Left colon (tissue), 2 donors: ENCODE measurements at regions not wholly inside any gene's neighbourhood (a gene's known extent, or its start where the extent isn't known, plus 50 kb on each side); places are given as distances from the start of the nearest gene placed in this dataset.
"Not testable (repeated sequence)": the region's sequence is repeated elsewhere in the genome, so short reads cannot be mapped to it uniquely, and the experiment has no call there.

Source experiments
- ATAC-seq: fragments of 200-7000 bp; cut with Tn5 transposase; one replicate; pipeline ENCODE4 v1.9.1; 2020; ENCODE audit warnings: mild to moderate bottlenecking, moderate library complexity
- DNase-seq, 2 donors: peaks; one replicate each; pipeline ENCODE4 v3.0.0-alpha.2; 2020
- intact Hi-C, 2 donors: fragments of 100-400 bp; cut with DNase I in 1 of 2; cut with micrococcal nuclease in 1 of 2; formaldehyde crosslinking; loops; one replicate each; pipeline versions ENCODE4 v1.11.2 to v1.14.0; 2022; cut with DNase I, micrococcal nuclease
- donor health status: DM: no; HTN: no; CAD: no.
- donor health status: DM: yes; HTN: yes; CAD: no.

DNA sequence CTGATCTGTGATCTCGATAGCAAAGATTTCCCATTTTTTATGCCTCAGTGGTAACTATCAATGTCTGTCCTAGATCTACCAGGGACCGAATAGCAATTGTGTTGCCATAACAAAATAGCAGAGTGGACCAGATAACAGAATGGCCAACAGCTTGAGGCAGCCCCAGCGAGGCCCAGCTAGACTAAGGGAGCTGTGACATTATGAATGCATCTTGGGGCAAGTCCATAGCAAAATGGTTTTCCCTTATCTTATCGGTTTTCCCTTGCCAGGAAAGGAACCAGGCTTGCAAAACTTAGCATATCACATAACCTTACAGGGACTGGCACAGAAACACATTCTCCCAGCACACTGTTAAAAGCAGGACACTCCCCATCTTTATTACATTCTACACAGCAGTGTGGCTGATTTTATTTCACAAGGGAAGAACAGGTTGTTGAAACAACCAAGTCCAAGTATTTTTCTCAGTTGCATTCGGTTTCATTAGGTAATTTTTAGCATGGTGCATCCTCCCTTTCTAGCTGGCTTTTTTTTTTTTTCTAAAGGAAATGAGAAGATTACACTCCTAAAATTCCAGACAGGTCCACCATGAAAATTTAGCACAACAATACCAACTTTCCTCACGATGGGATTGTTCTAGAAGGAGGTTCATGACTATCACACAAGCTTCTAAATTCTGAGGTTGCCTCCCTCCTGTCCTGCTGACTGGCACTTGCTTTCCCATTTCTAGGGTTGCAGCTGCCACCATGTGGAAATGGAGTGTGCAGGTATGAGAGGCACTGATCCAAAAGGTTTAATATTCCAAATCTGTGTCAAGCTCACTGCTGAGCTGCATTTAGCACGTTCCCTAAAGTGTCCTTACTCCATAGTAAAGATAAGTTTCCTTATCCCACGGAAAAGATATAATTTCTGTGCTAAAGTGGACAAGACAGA is 97.0 kb upstream of the SLC35G4 start:
- intact Hi-C loops: no loop called here
- ATAC-seq (no peak), DNase-seq (no peak)

DNA sequence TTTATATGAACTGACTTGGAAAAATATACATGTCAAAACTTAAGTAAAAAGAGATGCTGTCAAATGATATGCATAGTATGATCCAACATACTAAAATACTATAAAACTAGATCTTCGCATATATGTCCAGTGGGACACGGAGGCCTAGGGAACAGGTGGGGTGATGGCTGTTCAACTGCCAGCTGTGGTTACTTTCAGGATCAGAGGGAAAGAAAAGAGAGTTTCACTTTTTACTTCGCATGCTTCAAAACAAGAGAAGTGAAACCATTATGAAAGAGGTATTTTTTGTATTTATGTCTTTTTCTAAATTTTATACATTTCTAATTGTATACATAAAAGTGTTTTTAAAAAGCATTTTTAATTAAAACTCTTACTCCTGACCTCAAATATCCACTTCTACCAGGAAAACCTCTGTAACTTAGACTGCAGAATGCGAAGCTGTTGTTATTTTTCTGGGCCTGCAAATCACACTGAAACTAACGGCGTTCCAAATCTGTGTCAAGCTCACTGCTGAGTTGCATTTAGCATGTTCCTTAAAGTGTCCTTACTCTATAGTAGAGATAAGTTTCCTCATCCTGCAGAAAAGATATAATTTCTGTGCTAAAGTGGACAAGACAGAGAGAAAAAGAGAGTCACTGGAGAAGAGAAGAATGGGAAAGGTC is 97.8 kb upstream of the SLC35G4 start:
- no peak for DNase-seq
- intact Hi-C loops: no loop called here
- ATAC-seq: no peak

DNA sequence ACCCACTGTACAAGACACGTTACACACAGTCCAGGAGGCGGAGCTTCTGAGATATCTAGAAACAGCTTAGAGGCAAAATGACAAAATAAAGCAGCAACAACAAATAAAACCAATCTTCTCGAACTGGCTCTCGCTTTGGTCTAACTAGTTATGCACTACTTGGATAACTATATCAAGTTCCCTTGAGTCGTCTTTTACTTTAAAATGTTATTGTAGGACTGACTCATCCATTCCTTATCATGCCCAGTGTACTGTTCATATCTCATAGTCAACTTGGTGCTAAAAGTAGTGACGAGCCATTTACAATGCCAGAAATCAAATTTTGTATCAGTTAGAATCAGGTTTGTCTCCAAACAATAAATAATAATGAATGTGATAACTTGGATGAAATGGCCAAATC is 102.5 kb upstream of the SLC35G4 start:
- DNase-seq: no peak
- no peak for ATAC-seq
- intact Hi-C loops: no loop called here

DNA sequence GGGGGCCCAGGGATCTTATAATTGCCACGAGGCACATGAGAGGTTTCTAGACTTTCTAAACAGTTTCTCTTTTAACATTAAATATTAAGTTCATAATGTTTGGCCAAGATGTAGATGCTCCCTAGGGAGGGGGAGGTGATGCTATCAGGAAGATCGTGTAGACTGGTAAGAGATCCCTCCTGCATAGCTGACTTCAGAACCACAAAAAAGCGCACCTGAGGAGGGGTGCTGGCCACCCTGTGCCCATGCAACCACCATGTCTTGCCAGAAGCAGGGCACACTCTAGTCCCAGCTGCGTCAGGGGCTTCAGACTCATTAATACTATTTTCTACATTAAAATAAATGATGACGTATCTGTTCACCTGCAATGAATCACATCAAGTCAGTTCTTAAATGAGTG is 103.4 kb upstream of the SLC35G4 start:
- no peak for ATAC-seq
- intact Hi-C loops: no loop called here
- DNase-seq: no peak

DNA sequence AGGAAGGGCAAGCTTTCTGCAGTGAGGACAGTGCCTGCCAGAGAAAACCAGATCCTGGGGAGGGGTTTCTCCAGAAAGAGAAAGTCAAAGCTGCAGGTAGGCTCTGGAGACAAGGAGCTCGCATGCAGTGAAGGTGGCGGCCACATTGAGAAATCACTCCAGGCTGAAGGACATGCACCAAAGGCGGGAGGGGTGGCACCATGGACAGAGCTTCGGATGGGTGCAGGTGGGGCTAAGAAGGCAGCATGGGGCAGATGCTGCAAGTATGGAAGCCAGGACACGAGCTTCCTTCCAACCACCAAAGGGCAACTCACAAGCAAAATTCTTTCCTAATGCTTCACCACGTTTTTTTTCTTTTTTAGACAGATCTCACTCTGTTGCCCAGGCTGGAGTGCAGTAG is 104.4 kb upstream of the SLC35G4 start:
- intact Hi-C loops: no loop called here
- ATAC-seq (no peak), DNase-seq (no peak)

DNA sequence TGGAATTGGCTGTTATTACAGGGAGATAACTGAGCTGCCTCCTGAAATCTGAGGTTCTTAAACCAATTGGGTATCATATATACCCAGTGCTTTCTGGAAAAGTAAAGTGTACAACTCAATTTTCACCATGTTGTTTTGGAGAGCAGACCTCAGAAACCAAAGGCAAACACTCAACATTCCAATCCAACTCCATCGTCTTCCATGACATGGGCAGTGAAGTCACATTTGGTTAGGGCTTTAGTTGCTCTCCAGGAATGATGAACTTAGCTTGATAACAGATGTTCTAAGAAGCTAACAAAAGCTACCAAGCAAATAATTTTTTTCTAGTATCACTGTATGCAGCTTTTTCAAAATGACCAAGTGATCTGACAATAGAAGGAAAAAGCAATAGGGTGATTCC is 107.0 kb upstream of the SLC35G4 start:
- DNase-seq (no peak), ATAC-seq (no peak)
- intact Hi-C loops: no loop called here

DNA sequence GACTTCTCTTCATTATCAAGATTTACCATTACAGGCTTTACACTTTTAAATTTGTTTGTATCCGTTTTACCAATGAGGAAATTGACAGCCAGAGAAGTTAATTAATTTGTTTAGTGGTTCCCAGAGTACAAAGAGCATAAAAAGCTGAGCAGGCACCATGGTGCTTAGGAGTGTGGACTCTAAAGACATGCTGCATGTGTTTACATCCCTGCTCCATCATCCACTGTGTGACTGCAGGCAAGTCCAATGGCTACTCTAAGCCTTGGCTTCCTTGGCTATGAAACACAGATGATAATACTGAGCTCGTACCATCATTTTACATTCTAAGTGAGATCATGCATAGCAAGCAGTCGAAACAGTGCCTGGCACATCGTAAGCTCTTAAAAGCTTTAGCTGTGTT is 108.0 kb upstream of the SLC35G4 start:
- intact Hi-C loops: no loop called here
- ATAC-seq: no peak
- no peak for DNase-seq

DNA sequence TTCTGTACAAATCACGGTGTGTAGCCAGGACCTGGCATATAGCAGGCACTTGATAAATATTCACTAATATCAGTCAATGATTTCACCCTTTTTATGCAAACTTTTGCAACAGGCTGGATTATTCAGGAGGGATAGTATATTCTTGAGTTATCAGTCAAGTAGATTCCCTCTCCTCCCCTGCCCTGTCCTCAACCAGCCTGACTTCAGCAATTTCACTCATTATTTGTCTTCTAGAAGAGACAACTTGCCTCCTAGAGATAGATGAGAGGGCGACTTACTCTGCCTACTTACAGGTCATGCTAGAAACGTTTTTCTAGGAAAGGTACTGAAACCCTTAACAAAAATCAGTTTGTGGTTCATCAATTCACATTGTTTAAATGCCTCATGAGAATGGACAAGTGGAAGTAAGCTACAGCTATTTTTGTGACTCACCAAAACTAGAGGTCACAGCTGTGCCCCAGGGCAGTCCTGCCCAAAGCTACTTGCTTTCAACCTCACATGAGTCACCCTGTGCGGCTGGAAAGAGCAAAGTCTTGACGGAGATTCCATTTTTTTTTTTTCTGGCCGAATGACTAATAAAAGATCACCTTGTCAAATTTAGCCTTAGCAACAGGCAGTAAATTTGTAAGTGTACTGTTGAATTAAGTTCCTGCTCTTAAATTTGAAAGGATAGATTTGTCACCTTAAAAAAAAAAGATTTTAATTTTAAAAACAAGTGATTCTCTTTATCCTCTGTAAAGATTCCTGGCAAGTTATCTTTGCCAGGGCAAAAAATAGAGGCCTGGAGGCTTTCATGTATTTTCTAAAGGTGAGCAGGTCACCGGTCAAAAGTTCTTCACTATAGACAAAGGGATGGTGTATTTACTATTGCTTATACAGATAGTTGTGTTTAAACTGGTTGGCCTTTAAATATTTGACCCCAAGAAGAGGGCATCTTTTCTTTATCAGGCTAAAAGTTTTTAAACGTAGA is 109.0 kb upstream of the SLC35G4 start:
- DNase-seq: no peak
- intact Hi-C loops: no loop called here
- no peak for ATAC-seq

DNA sequence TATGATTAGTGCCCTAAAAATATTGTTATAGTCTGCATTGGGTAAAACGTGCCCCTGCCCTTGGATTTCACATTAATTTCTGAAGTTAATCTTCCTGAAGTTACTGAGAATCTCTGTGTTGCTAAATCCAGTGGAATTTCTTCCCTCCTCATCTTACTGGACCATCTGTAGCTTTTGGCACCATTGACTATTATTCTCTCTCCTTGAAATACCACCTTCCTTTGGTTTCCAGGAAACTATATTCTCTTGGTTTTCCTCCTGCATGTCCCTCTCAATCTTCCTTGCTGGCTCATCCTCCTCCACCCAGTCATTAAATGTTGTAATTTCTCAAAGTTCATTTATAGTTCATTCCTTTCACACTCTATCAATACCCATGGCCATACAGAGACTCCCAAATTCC is 110.6 kb upstream of the SLC35G4 start:
- ATAC-seq (no peak), DNase-seq (no peak)
- intact Hi-C loops: no loop called here

DNA sequence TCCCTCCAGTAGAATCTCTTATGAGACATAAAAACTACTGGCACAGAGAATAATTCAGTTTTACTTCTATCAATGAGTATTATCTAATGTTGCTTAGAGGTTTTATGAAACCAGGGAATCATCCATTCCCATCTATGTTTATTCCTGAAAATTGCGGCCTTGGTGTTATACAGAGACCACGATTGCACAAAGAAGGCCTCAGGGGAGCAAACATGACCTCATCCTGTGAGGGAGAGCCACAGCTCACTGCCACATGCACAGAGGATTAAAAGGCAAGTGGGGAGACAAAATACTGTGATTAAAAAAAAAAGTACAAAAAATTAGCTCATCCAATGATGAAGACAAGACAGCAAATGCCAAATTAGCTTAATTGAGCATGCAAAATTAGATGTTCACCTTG is 111.8 kb upstream of the SLC35G4 start:
- intact Hi-C loops: no loop called here
- DNase-seq: no peak
- ATAC-seq: no peak

DNA sequence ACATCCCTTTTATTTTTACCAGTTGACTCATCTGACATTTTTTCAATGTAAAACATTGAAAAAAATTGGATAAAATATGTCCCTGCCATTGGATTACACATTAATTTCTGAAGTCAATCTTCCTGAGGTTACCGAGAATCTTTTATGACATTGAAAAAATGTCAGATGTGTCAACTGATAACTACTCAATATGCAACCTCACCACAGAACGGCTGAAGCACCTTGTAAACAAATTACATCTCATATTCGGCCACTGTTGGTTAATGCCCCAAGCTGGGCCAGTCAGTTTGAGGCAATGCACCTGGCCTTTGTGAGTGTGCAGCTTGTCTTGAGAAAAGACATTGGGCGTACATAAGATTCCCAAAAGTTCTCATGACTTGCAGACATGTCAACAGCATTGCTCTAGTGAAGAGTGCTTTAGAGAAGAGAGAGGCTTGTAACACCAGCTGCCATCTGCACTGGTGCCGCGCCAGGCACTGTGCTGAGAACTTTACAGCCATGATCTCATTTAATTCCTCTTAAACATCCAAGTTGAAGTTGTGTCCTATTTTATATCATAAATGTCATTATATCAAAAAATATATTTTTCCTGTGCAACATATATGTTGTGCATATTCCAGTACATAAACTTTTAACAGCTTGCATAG is 112.7 kb upstream of the SLC35G4 start:
- DNase-seq: no peak
- intact Hi-C loops: no loop called here
- ATAC-seq: no peak

DNA sequence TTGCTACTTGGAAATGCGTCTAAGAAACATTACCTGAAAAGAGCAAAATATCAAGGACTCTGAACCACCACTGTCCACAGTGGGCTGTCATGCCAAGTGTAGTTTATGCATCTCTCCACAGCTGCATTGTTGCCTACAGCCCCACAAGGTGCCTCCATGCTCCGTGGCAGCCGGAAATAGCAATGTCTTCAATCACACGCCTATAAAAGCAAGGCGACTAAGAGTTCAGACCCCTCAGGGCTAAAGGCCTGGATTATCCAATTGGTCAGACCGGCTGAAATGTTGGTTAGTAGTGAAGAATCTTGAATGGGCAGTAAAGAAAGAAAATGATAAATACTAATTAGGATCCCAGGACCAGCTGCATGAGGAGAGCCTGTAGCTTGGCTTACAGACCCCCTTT is 114.0 kb upstream of the SLC35G4 start:
- DNase-seq: no peak
- no peak for ATAC-seq
- intact Hi-C loops: no loop called here

DNA sequence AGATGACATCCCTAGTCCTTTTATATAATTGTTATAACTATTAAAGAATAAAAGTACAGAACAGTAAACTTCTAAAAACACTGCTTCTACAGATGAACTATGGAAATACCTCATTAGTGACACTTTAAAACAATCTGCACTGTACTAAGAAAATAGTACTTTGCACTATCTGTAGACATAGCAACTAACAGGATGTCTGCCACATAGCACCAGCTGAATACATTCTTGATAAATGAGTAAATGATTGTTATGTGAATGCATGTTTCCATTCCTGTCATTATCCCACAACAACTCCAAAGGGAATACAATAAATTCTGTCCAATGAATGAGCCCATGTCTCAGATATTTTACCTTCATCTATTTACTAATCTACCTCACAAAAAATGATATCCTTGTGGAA is 115.3 kb upstream of the SLC35G4 start:
- ATAC-seq (no peak), DNase-seq (no peak)
- intact Hi-C loops: no loop called here

DNA sequence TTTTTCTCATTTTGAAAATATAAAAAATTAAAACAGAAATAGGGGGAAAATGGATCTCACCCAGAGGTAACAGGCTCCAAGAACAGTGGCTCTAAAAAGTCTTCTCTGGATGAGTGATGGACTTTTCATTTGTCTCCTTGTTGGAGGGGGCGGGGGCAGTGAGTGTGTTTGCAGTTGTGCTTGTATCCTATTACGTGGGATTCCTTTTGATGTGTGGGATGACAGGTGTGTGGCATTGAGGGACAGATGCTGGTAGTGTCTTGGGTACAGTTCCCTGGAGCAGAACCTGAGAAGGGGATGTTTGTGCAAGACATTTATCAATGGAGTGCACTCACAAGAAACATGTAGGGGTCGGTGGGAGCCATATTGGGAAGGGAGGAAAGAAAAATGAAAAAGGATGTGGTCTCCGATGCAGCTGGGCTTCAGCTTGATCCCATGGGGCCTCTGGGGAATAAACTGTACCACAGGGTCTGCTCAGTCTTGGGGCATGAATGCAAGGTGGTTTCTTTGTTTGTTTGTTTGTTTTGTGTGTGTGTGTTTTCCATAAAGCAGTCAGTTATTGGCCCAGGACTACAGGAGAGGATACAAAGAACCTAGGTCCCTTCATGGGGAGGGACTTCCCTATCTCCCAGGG is 120.0 kb upstream of the SLC35G4 start:
- ATAC-seq (no peak), DNase-seq (no peak)
- intact Hi-C loops: no loop called here

DNA sequence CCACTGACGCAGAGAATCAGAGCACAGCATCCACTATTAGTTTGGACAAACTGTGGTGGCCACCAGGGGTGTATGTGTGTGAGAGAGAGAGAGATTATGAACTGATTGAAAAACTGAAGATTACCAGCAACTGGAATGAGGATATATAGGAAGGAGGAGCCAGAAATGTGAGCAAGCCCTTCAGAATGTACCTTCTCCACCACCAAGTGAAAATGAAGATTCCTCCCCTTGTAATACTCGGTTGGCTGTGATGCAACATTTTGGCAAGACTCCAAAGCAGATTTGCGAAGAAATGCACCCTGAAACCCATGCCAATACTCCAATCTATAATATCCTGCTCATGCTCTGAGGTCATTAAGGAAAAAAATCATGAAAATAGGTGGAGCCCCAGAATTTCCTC is 121.2 kb upstream of the SLC35G4 start:
- intact Hi-C loops: no loop called here
- no peak for ATAC-seq

DNA sequence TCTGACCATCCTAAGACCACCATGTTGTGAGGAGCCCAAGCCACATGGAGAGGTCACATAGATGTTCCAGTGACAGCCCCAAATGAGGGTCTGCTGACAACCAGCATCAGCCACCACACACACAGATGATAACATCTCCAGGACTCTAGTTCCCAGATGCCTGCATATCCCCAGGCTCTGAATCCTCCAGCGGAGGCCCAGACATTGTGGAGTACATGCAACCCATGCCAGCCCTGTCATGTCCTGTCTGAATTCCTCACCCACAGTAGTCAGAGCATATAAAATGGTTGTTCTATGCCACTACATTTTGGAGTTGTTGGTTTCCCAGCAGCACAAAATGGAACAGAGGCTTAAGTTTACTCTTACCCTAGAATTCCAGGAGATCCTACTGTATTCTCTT is 122.0 kb upstream of the SLC35G4 start:
- DNase-seq (no peak), ATAC-seq (no peak)
- intact Hi-C loops: no loop called here

More for the DNA sequence above, 121.2 kb upstream of the SLC35G4 start:
- DNase-seq: no peak

DNA sequence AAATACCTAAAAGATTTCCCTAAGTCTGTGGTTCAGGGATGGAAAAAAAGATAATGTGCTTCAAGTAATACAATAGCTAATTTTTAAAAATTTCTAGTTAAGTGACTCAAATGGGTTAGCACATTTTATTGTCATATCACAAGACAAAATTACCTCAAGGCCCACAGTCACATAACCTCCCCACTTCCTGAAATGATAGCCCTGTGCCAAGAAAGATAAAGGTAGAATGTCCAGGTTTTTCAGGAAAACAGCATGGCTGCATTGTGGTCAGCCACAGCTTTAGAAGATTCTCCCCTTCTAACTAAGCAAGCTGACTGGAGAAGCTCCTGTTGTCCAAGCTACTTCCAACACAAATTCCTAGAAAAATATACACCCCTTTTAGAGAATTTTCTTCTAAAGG is 127.1 kb upstream of the SLC35G4 start:
- ATAC-seq (no peak), DNase-seq (no peak)
- intact Hi-C loops: no loop called here

DNA sequence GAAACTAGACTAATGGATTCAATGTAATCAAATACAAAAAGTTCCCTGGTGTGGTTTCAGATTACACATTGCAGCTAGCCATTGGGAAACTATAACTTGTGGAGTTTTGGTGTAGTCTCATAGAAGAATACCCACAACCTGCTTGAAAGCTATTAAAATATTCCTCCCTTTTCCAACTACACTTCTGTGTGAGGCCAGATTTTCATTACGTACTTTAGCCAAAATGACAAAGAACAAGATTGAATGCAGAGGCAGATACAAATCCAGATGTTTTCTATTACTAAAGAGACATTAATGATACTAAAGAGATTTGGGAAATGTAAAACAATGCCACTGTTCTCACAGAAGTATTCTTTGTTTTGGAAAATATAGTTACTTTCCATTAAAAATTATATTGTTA is 128.7 kb upstream of the SLC35G4 start:
- intact Hi-C loops: no loop called here
- no peak for DNase-seq
- no peak for ATAC-seq

DNA sequence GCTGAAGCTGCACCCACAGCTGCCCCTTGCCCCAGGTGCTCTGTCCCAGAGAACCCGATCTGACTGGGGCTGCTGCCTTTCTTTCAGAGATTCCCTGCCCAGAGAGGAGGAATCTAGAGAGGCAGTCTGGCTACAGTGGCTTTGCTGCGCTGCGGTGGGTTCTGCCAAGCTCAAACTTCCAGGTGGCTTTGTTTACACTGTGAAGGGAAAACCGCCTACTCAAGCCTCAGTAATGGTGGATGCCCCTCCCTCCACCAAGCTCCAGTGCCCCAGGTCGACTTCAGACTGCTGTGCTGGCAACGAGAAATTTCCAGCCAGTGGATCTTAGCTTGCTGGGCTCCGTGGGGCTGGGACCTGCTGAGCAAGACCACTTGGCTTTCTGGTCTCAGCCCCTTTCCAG is 130.4 kb upstream of the SLC35G4 start:
- DNase-seq, ATAC-seq, intact Hi-C loops: not testable (repeated sequence)
